GM23338 (cell line): ENCODE measurements at regions not wholly inside any gene's neighbourhood (a gene's known extent, or its start where the extent isn't known, plus 50 kb on each side); places are given as distances from the start of the nearest gene placed in this dataset.

Experiments used
- ATAC-seq: fragments of 200-7000 bp; cut with Tn5 transposase; 3 replicates; pipeline ENCODE4 v1.9.1; 2020
- DNase-seq: peaks from one replicate; pipeline ENCODE4 v3.0.0-alpha.2; 2015; ENCODE audit warnings: low spot score
- H2AFZ ChIP-seq: fragments of 200-600 bp; sonication (generic); 2 replicates; pipeline ENCODE4 v1.8.0; 2016; ENCODE audit warnings: antibody characterized with exemption, mild to moderate bottlenecking, moderate library complexity
- H3F3A ChIP-seq: fragments of 200-600 bp; sonication (generic); replicated peaks from 2 replicates; pipeline ENCODE4 v1.8.0; 2017; ENCODE audit warnings: antibody characterized with exemption, mixed run types, low read depth
- H3K27ac ChIP-seq: fragments of 200-600 bp; sonication (generic); 2 replicates; pipeline ENCODE4 v1.6.1; 2016; ENCODE audit warnings: low read depth
- H3K27me3 ChIP-seq: fragments of 200-600 bp; sonication (generic); 2 replicates; pipeline ENCODE4 v1.8.0; 2016; ENCODE audit warnings: mild to moderate bottlenecking, mixed run types, moderate library complexity; ENCODE audit not compliant: insufficient read depth
- H3K36me3 ChIP-seq: fragments of 200-600 bp; sonication (generic); 2 replicates; pipeline ENCODE4 v1.8.0; 2016; ENCODE audit warnings: mild to moderate bottlenecking; ENCODE audit not compliant: insufficient read depth
- H3K4me1 ChIP-seq: fragments of 200-600 bp; sonication (generic); 2 replicates; pipeline ENCODE4 v1.8.0; 2016; ENCODE audit warnings: mild to moderate bottlenecking, moderate library complexity; ENCODE audit not compliant: insufficient read depth
- H3K4me2 ChIP-seq: fragments of 200-600 bp; sonication (generic); 2 replicates; pipeline ENCODE4 v1.7.1; 2017; ENCODE audit warnings: mixed run types
- H3K4me3 ChIP-seq: fragments of 200-600 bp; sonication (generic); 2 replicates; pipeline ENCODE4 v1.6.1; 2016; ENCODE audit warnings: mixed run types
- H3K79me2 ChIP-seq: fragments of 200-600 bp; sonication (generic); replicated peaks from 2 replicates; pipeline ENCODE4 v1.8.0; 2017; ENCODE audit warnings: mild to moderate bottlenecking; ENCODE audit not compliant: insufficient read depth
- H3K9me2 ChIP-seq: fragments of 200-600 bp; sonication (generic); 2 replicates; pipeline ENCODE4 v1.8.0; 2017; ENCODE audit not compliant: insufficient read depth
- H4K20me1 ChIP-seq: fragments of 200-600 bp; sonication (generic); replicated peaks from 2 replicates; pipeline ENCODE4 v1.8.0; 2017; ENCODE audit warnings: mild to moderate bottlenecking; ENCODE audit not compliant: insufficient read depth
- H3K27ac Mint-ChIP-seq: 2 replicates; pipeline ENCODE4 v1.8.0; 2020; ENCODE audit warnings: inconsistent platforms, mild to moderate bottlenecking, moderate library complexity, mixed read lengths
- H3K27me3 Mint-ChIP-seq: 3 replicates; pipeline ENCODE4 v1.8.0; 2022; ENCODE audit warnings: low read depth, mild to moderate bottlenecking, moderate library complexity, mixed read lengths, inconsistent platforms; ENCODE audit not compliant: insufficient read depth, poor library complexity
- H3K36me3 Mint-ChIP-seq: 3 replicates; pipeline ENCODE4 v1.8.0; 2021; ENCODE audit warnings: low read depth, mild to moderate bottlenecking, inconsistent platforms, moderate library complexity, mixed read lengths
- H3K4me1 Mint-ChIP-seq: 3 replicates; pipeline ENCODE4 v1.8.0; 2020; ENCODE audit warnings: mild to moderate bottlenecking, inconsistent platforms, mixed read lengths
- H3K4me3 Mint-ChIP-seq: 3 replicates; pipeline ENCODE4 v1.8.0; 2021; ENCODE audit warnings: moderate library complexity, mild to moderate bottlenecking, inconsistent platforms, mixed read lengths
- H3K9me3 Mint-ChIP-seq: 3 replicates; pipeline ENCODE4 v1.8.0; 2020; ENCODE audit warnings: moderate library complexity, mild to moderate bottlenecking, inconsistent platforms, mixed read lengths
- CREB1 ChIP-seq: fragments of 250-450 bp; sonication (Bioruptor Pico); IDR thresholded peaks from 2 replicates; pipeline ENCODE4 v1.5.0; 2020; ENCODE audit warnings: low read depth, mild to moderate bottlenecking, moderate library complexity
- EZH2 ChIP-seq: fragments of 200-600 bp; sonication (generic); IDR thresholded peaks from one replicate; pipeline ENCODE4 v1.8.0; 2017; ENCODE audit warnings: antibody characterized with exemption, mild to moderate bottlenecking, low read depth; ENCODE audit not compliant: unreplicated experiment
- EZH2phosphoT487 ChIP-seq: fragments of 200-600 bp; sonication (generic); IDR thresholded peaks from one replicate; pipeline ENCODE4 v1.8.1; 2018; ENCODE audit warnings: antibody characterized with exemption; ENCODE audit not compliant: unreplicated experiment
- JUNB ChIP-seq: IDR thresholded peaks from one replicate; pipeline ENCODE4 v1.6.1; 2016; ENCODE audit warnings: antibody characterized with exemption; ENCODE audit not compliant: unreplicated experiment
- NANOG ChIP-seq: IDR thresholded peaks from 2 replicates; pipeline ENCODE4 v1.6.1; 2016; ENCODE audit warnings: antibody characterized with exemption, borderline replicate concordance
- POLR2AphosphoS5 ChIP-seq: IDR thresholded peaks from 2 replicates; pipeline ENCODE4 v1.6.1; 2016; ENCODE audit warnings: antibody characterized with exemption, low read depth
- STAT1 ChIP-seq: IDR thresholded peaks from one replicate; pipeline ENCODE4 v1.6.1; 2016; ENCODE audit warnings: antibody characterized with exemption; ENCODE audit not compliant: unreplicated experiment
- ZNF114 ChIP-seq: fragments of 250-450 bp; sonication (Bioruptor Pico); IDR thresholded peaks from 2 replicates; pipeline ENCODE4 v1.5.0; 2020; ENCODE audit warnings: mild to moderate bottlenecking, moderate library complexity
- ZNF331 ChIP-seq: fragments of 250-450 bp; sonication (Bioruptor Pico); IDR thresholded peaks from 2 replicates; pipeline ENCODE4 v1.5.0; 2020; ENCODE audit warnings: low read depth, mild to moderate bottlenecking, moderate library complexity
- TF ChIP-seq, protein P1 (sequence below): IDR thresholded peaks from one replicate; pipeline ENCODE4 v1.6.1; 2018; ENCODE audit warnings: antibody characterized with exemption; ENCODE audit not compliant: unreplicated experiment
- TF ChIP-seq, protein P2 (sequence below): fragments of 250-450 bp; sonication (Bioruptor Pico); IDR thresholded peaks from 2 replicates; pipeline ENCODE4 v1.5.0; 2020; ENCODE audit warnings: mild to moderate bottlenecking, moderate library complexity
- TF ChIP-seq, protein P3 (sequence below): IDR thresholded peaks from 2 replicates; pipeline ENCODE4 v1.6.1; 2016; ENCODE audit warnings: antibody characterized with exemption
- TF ChIP-seq, protein P4 (sequence below), 2 experiments: fragments of 200-600 bp in 1 of 2; sonication (generic) in 1 of 2; conservative IDR thresholded peaks; 2 replicates each; pipeline versions ENCODE4 v1.5.1 to v1.6.1; 2016 to 2017; ENCODE audit warnings: antibody characterized with exemption in 2 of 2, low read depth in 2 of 2, mild to moderate bottlenecking in 2 of 2, moderate library complexity in 1 of 2

DNA sequence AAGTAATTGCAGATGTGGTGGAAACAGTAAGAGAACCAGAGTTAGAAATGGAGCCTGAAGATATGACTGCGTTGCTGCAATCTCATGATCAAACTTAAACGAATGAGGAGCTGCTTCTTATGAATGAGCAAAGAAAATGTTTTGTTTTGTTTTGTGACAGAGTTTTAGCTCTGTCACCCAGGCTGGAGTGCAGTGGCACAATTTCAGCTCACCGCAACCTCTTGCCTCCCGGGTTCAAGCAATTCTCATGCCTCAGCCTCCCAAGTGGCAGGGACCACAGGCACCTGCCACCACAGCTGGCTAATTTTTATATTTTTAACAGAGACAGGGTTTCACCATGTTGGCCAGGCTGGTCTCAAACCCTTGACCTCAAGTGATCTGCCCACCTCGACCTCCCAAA, 53.3 kb upstream of the NFASC start:
- no peak overlapping the region for H3K4me3 Mint-ChIP-seq
- H3K27ac Mint-ChIP-seq = no peak overlapping the region
- Histone ChIP-seq H3K79me2 (no peaks in the 10 kb centered on the region), H3K9me2 (no peaks in the 10 kb centered on the region), H3K4me3 (no peak overlapping the region), H3K27me3 (no peaks in the 10 kb centered on the region), H4K20me1 (no peaks in the 10 kb centered on the region; the same call in 1 of the 2 replicates), H3K36me3 (no peaks in the 10 kb centered on the region), H3K27ac (no peak overlapping the region), H3F3A (no peaks in the 10 kb centered on the region), H3K4me1 (no peaks in the 10 kb centered on the region), H3K4me2 (no peak overlapping the region), H2AFZ (no peak overlapping the region)
- no peaks in the 10 kb centered on the region for H3K9me3 Mint-ChIP-seq
- H3K4me1 Mint-ChIP-seq = no peaks in the 10 kb centered on the region
- no peak for DNase-seq
- peaks cover 7% of the 10 kb centered on the region for H3K27me3 Mint-ChIP-seq
- TF ChIP-seq, protein P1, sequence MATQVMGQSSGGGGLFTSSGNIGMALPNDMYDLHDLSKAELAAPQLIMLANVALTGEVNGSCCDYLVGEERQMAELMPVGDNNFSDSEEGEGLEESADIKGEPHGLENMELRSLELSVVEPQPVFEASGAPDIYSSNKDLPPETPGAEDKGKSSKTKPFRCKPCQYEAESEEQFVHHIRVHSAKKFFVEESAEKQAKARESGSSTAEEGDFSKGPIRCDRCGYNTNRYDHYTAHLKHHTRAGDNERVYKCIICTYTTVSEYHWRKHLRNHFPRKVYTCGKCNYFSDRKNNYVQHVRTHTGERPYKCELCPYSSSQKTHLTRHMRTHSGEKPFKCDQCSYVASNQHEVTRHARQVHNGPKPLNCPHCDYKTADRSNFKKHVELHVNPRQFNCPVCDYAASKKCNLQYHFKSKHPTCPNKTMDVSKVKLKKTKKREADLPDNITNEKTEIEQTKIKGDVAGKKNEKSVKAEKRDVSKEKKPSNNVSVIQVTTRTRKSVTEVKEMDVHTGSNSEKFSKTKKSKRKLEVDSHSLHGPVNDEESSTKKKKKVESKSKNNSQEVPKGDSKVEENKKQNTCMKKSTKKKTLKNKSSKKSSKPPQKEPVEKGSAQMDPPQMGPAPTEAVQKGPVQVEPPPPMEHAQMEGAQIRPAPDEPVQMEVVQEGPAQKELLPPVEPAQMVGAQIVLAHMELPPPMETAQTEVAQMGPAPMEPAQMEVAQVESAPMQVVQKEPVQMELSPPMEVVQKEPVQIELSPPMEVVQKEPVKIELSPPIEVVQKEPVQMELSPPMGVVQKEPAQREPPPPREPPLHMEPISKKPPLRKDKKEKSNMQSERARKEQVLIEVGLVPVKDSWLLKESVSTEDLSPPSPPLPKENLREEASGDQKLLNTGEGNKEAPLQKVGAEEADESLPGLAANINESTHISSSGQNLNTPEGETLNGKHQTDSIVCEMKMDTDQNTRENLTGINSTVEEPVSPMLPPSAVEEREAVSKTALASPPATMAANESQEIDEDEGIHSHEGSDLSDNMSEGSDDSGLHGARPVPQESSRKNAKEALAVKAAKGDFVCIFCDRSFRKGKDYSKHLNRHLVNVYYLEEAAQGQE = no peak
- TF ChIP-seq STAT1 (no peak), ZNF114 (CRISPR knock-in tag) (no peak), CREB1 (CRISPR knock-in tag) (no peak), NANOG (no peak), EZH2 (no peak), JUNB (no peak), ZNF331 (CRISPR knock-in tag) (no peak), EZH2phosphoT487 (no peak), POLR2AphosphoS5 (no peak)
- TF ChIP-seq, protein P2, sequence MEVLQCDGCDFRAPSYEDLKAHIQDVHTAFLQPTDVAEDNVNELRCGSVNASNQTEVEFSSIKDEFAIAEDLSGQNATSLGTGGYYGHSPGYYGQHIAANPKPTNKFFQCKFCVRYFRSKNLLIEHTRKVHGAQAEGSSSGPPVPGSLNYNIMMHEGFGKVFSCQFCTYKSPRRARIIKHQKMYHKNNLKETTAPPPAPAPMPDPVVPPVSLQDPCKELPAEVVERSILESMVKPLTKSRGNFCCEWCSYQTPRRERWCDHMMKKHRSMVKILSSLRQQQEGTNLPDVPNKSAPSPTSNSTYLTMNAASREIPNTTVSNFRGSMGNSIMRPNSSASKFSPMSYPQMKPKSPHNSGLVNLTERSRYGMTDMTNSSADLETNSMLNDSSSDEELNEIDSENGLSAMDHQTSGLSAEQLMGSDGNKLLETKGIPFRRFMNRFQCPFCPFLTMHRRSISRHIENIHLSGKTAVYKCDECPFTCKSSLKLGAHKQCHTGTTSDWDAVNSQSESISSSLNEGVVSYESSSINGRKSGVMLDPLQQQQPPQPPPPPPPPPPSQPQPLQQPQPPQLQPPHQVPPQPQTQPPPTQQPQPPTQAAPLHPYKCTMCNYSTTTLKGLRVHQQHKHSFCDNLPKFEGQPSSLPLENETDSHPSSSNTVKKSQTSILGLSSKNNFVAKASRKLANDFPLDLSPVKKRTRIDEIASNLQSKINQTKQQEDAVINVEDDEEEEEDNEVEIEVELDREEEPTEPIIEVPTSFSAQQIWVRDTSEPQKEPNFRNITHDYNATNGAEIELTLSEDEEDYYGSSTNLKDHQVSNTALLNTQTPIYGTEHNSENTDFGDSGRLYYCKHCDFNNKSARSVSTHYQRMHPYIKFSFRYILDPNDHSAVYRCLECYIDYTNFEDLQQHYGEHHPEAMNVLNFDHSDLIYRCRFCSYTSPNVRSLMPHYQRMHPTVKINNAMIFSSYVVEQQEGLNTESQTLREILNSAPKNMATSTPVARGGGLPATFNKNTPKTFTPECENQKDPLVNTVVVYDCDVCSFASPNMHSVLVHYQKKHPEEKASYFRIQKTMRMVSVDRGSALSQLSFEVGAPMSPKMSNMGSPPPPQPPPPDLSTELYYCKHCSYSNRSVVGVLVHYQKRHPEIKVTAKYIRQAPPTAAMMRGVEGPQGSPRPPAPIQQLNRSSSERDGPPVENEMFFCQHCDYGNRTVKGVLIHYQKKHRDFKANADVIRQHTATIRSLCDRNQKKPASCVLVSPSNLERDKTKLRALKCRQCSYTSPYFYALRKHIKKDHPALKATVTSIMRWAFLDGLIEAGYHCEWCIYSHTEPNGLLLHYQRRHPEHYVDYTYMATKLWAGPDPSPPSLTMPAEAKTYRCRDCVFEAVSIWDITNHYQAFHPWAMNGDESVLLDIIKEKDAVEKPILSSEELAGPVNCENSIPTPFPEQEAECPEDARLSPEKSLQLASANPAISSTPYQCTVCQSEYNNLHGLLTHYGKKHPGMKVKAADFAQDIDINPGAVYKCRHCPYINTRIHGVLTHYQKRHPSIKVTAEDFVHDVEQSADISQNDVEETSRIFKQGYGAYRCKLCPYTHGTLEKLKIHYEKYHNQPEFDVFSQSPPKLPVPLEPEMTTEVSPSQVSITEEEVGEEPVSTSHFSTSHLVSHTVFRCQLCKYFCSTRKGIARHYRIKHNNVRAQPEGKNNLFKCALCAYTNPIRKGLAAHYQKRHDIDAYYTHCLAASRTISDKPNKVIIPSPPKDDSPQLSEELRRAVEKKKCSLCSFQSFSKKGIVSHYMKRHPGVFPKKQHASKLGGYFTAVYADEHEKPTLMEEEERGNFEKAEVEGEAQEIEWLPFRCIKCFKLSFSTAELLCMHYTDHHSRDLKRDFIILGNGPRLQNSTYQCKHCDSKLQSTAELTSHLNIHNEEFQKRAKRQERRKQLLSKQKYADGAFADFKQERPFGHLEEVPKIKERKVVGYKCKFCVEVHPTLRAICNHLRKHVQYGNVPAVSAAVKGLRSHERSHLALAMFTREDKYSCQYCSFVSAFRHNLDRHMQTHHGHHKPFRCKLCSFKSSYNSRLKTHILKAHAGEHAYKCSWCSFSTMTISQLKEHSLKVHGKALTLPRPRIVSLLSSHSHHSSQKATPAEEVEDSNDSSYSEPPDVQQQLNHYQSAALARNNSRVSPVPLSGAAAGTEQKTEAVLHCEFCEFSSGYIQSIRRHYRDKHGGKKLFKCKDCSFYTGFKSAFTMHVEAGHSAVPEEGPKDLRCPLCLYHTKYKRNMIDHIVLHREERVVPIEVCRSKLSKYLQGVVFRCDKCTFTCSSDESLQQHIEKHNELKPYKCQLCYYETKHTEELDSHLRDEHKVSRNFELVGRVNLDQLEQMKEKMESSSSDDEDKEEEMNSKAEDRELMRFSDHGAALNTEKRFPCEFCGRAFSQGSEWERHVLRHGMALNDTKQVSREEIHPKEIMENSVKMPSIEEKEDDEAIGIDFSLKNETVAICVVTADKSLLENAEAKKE (CRISPR knock-in tag) = no peak
- TF ChIP-seq, protein P3, sequence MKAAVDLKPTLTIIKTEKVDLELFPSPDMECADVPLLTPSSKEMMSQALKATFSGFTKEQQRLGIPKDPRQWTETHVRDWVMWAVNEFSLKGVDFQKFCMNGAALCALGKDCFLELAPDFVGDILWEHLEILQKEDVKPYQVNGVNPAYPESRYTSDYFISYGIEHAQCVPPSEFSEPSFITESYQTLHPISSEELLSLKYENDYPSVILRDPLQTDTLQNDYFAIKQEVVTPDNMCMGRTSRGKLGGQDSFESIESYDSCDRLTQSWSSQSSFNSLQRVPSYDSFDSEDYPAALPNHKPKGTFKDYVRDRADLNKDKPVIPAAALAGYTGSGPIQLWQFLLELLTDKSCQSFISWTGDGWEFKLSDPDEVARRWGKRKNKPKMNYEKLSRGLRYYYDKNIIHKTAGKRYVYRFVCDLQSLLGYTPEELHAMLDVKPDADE = no peak
- TF ChIP-seq, protein P4, sequence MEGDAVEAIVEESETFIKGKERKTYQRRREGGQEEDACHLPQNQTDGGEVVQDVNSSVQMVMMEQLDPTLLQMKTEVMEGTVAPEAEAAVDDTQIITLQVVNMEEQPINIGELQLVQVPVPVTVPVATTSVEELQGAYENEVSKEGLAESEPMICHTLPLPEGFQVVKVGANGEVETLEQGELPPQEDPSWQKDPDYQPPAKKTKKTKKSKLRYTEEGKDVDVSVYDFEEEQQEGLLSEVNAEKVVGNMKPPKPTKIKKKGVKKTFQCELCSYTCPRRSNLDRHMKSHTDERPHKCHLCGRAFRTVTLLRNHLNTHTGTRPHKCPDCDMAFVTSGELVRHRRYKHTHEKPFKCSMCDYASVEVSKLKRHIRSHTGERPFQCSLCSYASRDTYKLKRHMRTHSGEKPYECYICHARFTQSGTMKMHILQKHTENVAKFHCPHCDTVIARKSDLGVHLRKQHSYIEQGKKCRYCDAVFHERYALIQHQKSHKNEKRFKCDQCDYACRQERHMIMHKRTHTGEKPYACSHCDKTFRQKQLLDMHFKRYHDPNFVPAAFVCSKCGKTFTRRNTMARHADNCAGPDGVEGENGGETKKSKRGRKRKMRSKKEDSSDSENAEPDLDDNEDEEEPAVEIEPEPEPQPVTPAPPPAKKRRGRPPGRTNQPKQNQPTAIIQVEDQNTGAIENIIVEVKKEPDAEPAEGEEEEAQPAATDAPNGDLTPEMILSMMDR (conservative IDR thresholded peaks at IDR 0.05; ENCODE audit: low read depth in 2 of 2) = no peak
- ATAC-seq = no peak
- no peaks in the 10 kb centered on the region for H3K36me3 Mint-ChIP-seq
